GM23248 (cell line): ENCODE measurements at regions not wholly inside any gene's neighbourhood (a gene's known extent, or its start where the extent isn't known, plus 50 kb on each side); places are given as distances from the start of the nearest gene placed in this dataset.

Experiments
- EZH2 ChIP-seq: fragments of 200-600 bp; sonication (generic); IDR thresholded peaks from 2 replicates; pipeline ENCODE4 v1.6.1; 2018; ENCODE audit warnings: antibody characterized with exemption, mild to moderate bottlenecking; ENCODE audit not compliant: insufficient read depth, poor library complexity, severe bottlenecking
- EZH2phosphoT487 ChIP-seq: fragments of 200-600 bp; sonication (generic); IDR thresholded peaks from 2 replicates; pipeline ENCODE4 v1.6.1; 2018; ENCODE audit warnings: antibody characterized with exemption, moderate library complexity, mild to moderate bottlenecking, low read depth; ENCODE audit not compliant: insufficient read depth

DNA sequence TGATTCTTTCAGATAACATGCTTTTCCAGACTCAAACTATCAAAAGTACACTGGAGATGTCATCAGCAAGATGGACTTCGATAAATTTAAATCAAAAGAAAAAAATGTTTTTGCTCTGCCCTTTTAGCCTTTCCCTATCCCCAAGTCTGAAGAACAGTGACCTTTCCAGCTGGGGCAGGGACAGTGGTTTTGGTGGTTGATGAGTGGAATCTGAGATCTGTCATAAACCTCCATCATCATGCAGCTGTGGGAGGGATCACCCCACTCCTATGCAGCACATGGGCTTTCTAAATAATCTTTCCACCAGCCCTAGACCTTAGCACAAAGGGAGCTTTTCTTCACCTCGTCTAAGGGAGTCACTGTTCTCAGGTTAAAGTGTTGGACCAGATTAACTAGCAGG is 869.5 kb upstream of the SOX9 start:
- TF ChIP-seq EZH2, result no peak
- no peak for TF ChIP-seq EZH2phosphoT487
